ENCODE measurements at regions not wholly inside any gene's neighbourhood (a gene's known extent, or its start where the extent isn't known, plus 50 kb on each side); places are given as distances from the start of the nearest gene placed in this dataset.
A peak's percentile ranks its signal among the peaks of the same experiment; 100 is the strongest.
"Not testable (repeated sequence)": the region's sequence is repeated elsewhere in the genome, so short reads cannot be mapped to it uniquely, and the experiment has no call there.

DNA sequence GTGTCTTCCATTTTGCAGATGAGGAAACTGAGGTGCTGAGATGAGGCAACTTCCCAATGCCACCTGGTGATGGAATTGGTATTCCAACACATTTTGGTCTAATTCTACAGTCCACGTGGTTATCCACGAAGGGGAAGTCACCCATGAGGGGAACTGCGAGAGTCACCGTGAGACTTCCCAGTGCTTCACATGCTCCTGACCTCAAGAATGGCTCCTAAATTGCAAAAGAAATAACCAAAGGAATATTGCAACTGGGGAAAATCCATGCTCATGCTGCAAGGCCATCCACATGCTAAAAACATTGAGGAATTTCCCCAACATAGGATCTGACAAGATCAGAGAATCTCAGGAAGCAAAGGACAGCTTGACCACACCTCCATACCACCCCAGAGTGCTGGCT, 153.9 kb downstream of the HS3ST3B1 start:
- no peak for DNase-seq

DNA sequence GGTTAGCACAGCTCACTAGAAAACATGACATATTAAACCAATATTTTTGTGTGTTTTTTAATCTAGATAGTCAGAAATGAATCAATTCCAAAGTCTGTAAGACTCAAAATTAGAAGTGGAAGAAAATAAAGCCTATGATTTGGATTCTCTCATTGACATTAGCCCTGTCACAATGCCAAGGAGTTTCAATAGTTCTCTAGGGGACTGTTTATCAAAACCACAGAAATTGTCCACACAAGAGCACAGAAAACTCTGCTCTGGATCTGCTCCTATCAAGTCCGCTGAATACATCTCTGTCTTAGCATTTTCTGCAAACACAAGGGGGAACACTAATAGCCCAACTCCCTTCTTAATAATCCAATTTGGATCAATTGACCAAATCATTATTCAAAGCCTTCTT, 152.0 kb downstream of the HS3ST3B1 start:
- DNase-seq, result no peak

DNA sequence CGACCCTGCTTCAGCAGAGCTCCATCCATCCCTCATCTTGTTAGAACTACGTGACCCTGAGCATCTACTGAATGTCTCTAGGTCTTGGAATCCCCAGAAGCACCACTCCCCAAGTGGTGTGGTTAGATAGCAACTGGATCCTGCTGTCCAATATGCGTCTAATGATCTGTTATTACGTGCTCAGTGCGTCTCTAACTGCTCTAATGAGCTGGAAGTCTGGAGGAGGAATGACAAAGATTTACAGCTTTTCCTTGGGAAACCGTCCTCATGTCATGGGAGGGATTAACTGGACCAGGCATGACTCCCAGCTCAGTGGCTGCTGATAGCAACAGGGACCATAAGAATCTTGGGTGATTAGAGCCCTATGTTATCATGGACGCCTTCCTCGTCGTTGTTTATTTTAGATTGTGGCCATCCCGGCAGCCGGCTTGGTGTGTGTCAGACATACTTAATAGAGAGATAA, 150.9 kb downstream of the HS3ST3B1 start:
- DNase-seq, result no peak

GRCh38 chr17:14448818-14449217, 147.9 kb downstream of the HS3ST3B1 start:
- DNase-seq, result no peak

- DNase-seq, result no peak
Measured at GRCh38 chr17:14446825-14447224, 145.9 kb downstream of the HS3ST3B1 start.

- DNase-seq, result no peak
Measured at GRCh38 chr17:14444915-14445314, 144.0 kb downstream of the HS3ST3B1 start.

DNA sequence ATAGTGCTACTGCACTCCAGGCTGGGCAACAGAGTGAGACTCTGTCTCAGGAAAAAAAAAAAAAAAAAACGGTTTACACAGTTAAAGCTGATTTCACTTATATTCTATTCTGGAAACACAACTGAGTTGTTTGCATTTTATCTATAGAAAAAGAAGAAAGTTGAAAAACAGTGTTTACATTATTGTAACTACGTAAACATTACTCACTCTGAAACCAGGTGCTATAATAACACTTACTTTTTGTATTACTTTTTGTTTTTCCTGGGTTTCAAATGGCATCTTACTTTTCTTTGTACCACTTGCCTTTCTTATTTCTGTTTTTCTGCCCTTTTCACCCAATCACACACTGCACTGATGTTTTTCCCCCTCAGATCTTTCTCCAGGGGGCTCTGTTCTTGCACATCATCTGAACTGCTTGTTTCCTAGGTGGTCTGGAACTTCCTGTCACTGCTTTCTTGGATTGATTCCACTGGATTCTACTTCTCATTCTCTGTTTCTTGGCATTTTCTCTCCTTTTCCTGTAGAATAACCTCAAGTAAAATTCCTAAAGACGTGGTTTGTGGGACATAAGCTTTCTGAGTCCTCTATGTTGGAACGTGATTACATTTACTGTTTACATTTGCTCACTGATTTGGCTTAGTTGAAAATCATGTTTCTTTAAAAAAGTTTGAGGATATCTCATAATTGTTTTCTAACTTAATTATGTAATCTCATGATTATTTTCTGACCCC, 142.1 kb downstream of the HS3ST3B1 start:
- DNase-seq, result no peak

DNA sequence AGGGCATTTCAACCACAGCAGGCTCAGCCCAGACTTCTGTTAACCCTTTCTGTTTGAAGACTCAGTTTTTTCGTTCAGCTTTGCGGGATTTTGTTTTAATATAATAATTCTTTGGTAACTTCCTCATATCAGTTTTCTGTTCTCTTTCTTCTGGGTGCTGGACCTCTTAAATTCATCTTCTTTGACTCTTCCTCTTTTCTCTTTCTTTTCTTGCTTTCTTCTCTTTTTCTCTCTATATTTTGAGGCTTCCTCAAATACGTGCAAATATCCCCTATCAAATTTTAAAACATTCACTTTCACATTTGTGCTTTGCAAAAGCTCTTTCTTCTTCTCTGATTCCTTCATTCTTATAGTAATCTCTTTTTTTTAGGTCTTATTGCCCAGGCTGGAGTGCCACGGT, 136.3 kb downstream of the HS3ST3B1 start:
- DNase-seq, result no peak

GRCh38 chr17:14436266-14436665, 135.4 kb downstream of the HS3ST3B1 start:
- no peak for DNase-seq

DNA sequence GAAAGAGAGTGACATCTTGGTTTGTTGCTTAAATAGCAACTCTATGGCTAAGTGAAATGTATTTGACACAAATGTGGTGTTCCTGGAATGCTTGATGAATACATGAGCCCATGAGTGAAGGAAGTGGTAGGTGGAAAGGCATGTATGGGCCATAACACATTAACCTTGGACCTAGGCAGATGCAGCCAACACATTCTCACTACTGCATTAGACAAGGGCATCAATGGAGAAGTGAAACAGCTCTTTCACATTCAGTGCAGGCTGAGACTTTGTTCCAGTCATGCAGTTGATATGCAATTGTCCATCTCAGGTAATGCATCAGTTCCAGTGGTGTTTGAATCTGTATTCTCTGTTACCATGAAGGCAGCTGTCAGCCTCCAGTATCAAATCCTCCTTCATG, 133.6 kb downstream of the HS3ST3B1 start:
- no peak for DNase-seq

GRCh38 chr17:14432079-14432478, 131.2 kb downstream of the HS3ST3B1 start:
- DNase-seq, result no peak

- DNase-seq, result no peak
Measured at GRCh38 chr17:14429084-14429483, 128.2 kb downstream of the HS3ST3B1 start.

- peak; percentile 7 for DNase-seq
Measured at GRCh38 chr17:14428648-14429029, 127.8 kb downstream of the HS3ST3B1 start.

- peak; percentile 53 for DNase-seq
Measured at GRCh38 chr17:14427900-14428647, 127.2 kb downstream of the HS3ST3B1 start.

- DNase-seq, result not testable (repeated sequence)
Measured at GRCh38 chr17:14423156-14423555, 122.3 kb downstream of the HS3ST3B1 start.

GRCh38 chr17:14417336-14417735, 116.5 kb downstream of the HS3ST3B1 start:
- DNase-seq, result no peak

GRCh38 chr17:14409292-14409691, 108.4 kb downstream of the HS3ST3B1 start:
- DNase-seq, result no peak

- no peak for DNase-seq
Measured at GRCh38 chr17:14407541-14407940, 106.7 kb downstream of the HS3ST3B1 start.

DNA sequence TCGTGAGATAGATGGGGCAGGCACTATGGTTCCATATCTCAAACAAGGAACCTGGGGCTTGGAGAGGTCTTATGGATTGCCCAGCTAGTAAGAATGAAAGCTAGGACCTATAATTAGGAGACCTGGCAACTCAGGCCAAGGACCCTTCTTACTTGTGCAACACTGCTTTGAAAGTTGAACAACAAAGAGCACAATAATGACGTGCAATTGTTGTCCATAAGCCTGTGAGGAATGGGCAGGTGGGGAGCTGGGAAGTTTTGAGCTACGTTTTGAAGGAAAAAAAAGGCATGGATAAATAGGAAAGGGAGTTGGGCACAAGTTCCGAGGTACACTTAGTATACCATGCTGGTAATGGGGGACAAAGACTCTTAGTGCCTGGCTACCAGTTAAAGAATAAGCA, 104.3 kb downstream of the HS3ST3B1 start:
- no peak for DNase-seq

Data from CD4-positive, alpha-beta T cell treated with Interferon gamma for 1 hour (primary cell).